WI38 (cell line): ENCODE measurements at regions not wholly inside any gene's neighbourhood (a gene's known extent, or its start where the extent isn't known, plus 50 kb on each side); places are given as distances from the start of the nearest gene placed in this dataset.

ENCODE experiments used
- H3K4me3 ChIP-seq: 2 replicates; pipeline ENCODE4 v1.5.1; 2011; ENCODE audit warnings: low read depth, mild to moderate bottlenecking, control low read depth, low read length
- CTCF ChIP-seq: IDR thresholded peaks from 2 replicates; pipeline ENCODE4 v1.5.1; 2012; ENCODE audit warnings: low read depth, mild to moderate bottlenecking, control low read depth, low read length

- TF ChIP-seq CTCF = no peak
- no peak overlapping the region for H3K4me3 ChIP-seq
Measured at GRCh38 chr12:98198261-98198982, 317.0 kb upstream of the TMPO start.

GRCh38 chr12:98208816-98209215 lies 306.6 kb upstream of the TMPO start:
- H3K4me3 ChIP-seq = no peak overlapping the region
- TF ChIP-seq CTCF = no peak

GRCh38 chr12:98211909-98212695 lies 303.3 kb upstream of the TMPO start:
- no peak overlapping the region for H3K4me3 ChIP-seq
- no peak for TF ChIP-seq CTCF

GRCh38 chr12:98213556-98213955 lies 301.8 kb upstream of the TMPO start:
- no peak for TF ChIP-seq CTCF

GRCh38 chr12:98217257-98217656 lies 298.1 kb upstream of the TMPO start:
- TF ChIP-seq CTCF = no peak
- H3K4me3 ChIP-seq = no peak overlapping the region

More at GRCh38 chr12:98213556-98213955, 301.8 kb upstream of the TMPO start:
- H3K4me3 ChIP-seq = no peak overlapping the region

DNA sequence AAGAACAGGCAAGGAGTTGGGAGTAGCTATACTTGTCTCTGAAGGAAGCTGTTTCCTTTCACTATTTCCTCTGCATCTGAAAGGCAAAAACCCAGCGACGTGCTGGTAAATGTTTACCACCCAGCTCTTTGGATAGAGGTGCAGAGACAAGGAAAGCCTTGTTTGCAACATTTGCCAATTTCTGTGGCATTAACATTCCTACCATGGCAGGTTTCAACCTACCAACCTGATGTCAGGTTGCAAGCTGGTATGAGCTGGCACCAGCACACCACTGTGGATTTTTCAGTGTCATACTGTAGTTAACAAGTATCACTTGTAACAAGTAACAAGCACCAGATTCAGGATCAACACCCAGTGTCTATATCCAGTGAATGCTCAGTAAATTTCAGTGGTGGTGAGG lies 294.8 kb upstream of the TMPO start:
- no peak overlapping the region for H3K4me3 ChIP-seq
- no peak for TF ChIP-seq CTCF

DNA sequence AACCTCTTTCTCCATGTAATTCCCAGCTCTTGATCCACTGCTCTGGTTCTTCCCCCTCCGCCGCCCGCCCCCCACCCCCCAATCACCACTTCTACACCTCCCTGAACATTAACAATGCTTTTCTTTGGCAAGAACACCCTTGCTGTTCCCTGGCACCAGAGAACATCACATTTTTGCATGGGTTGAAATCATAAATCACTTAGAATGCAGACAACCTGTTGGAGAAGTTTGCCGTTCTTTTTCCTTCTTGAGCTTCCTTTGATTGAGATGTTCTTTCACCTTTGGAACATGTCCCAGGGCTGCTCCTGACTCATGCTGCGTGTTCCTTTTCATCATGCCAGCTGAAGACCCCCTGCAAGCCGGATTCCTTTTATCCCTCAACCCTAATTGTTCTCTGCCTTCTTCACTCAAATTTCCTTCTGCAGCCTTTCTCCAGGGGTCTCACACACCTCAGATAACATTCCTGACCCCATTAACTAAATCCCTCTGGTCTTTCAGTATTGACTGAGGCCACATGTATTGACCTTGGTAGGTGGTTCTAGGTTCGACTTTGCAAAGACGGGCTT lies 294.1 kb upstream of the TMPO start:
- H3K4me3 ChIP-seq = no peak overlapping the region
- no peak for TF ChIP-seq CTCF
